SU-DHL-6 (cell line): ENCODE measurements at regions not wholly inside any gene's neighbourhood (a gene's known extent, or its start where the extent isn't known, plus 50 kb on each side); places are given as distances from the start of the nearest gene placed in this dataset.

Experiments
- H2AFZ ChIP-seq: fragments of 200-600 bp; sonication (generic); 2 replicates; pipeline ENCODE4 v1.6.1; 2014; ENCODE audit warnings: low read depth, mild to moderate bottlenecking, moderate library complexity, mixed read lengths, antibody characterized with exemption, low read length; ENCODE audit not compliant: severe bottlenecking
- H3F3A ChIP-seq: fragments of 200-600 bp; shearing (Covaris generic); 2 replicates; pipeline ENCODE4 v1.6.0; 2016; ENCODE audit warnings: antibody characterized with exemption, mild to moderate bottlenecking; ENCODE audit not compliant: insufficient read depth
- H3K27ac ChIP-seq: fragments of 200-600 bp; sonication (generic); 2 replicates; pipeline ENCODE4 v1.5.1; 2016; ENCODE audit warnings: low read depth, mild to moderate bottlenecking, low read length, moderate library complexity, mixed read lengths
- H3K27me3 ChIP-seq: fragments of 200-600 bp; sonication (generic), shearing (Covaris generic); 2 replicates; pipeline ENCODE4 v1.6.0; 2014; ENCODE audit warnings: mild to moderate bottlenecking, low read length
- H3K36me3 ChIP-seq: fragments of 200-600 bp; sonication (generic); 2 replicates; pipeline ENCODE4 v1.6.1; 2014; ENCODE audit warnings: mild to moderate bottlenecking, low read length, mixed read lengths
- H3K4me2 ChIP-seq: fragments of 300-600, 200-600 bp; shearing (Covaris generic), sonication (generic); 2 replicates; pipeline ENCODE4 v1.6.0; 2014; ENCODE audit warnings: low read length, low read depth, mild to moderate bottlenecking; ENCODE audit not compliant: poor library complexity, severe bottlenecking
- H3K4me3 ChIP-seq: fragments of 200-600 bp; sonication (generic); 2 replicates; pipeline ENCODE4 v1.5.1; 2014; ENCODE audit warnings: antibody characterized with exemption, low read length, mild to moderate bottlenecking, mixed read lengths; ENCODE audit not compliant: insufficient read depth, poor library complexity, severe bottlenecking
- H3K79me2 ChIP-seq: fragments of 200-600 bp; sonication (generic); 2 replicates; pipeline ENCODE4 v1.6.1; 2014; ENCODE audit warnings: mild to moderate bottlenecking, low read length, moderate library complexity; ENCODE audit not compliant: insufficient read depth
- H3K9ac ChIP-seq: fragments of 200-600 bp; sonication (generic); 2 replicates; pipeline ENCODE4 v1.7.0; 2014; ENCODE audit warnings: mild to moderate bottlenecking, low read length
- H3K9me2 ChIP-seq: fragments of 200-600 bp; sonication (generic); replicated peaks from 2 replicates; pipeline ENCODE4 v1.6.1; 2014; ENCODE audit warnings: low read length; ENCODE audit not compliant: insufficient read depth
- H3K9me3 ChIP-seq: fragments of 200-600 bp; sonication (generic); 2 replicates; pipeline ENCODE4 v1.6.1; 2014; ENCODE audit warnings: low read length, mixed read lengths; ENCODE audit not compliant: insufficient read depth
- H4K20me1 ChIP-seq: fragments of 200-600 bp; sonication (generic); 2 replicates; pipeline ENCODE4 v1.6.1; 2014; ENCODE audit warnings: low read depth, mild to moderate bottlenecking, antibody characterized with exemption, low read length, moderate library complexity, mixed read lengths
- CTCF ChIP-seq: fragments of 200-600 bp; sonication (generic); IDR thresholded peaks from one replicate; pipeline ENCODE4 v1.5.1; 2017; ENCODE audit warnings: antibody characterized with exemption, mild to moderate bottlenecking, low read length, moderate library complexity; ENCODE audit not compliant: insufficient read depth, poor library complexity, severe bottlenecking
- EZH2phosphoT487 ChIP-seq: fragments of 200-600 bp; sonication (generic), shearing (Covaris generic); conservative IDR thresholded peaks from 2 replicates; pipeline ENCODE4 v1.6.1; 2018; ENCODE audit warnings: mild to moderate bottlenecking, antibody characterized with exemption, low read length, moderate library complexity, mixed read lengths

- no peak overlapping the region for H3K27ac ChIP-seq
- H3K4me3 ChIP-seq, result no peak overlapping the region
- H3K9ac ChIP-seq, result no peak overlapping the region
- no peaks in the 10 kb centered on the region; the same call in 1 of the 2 replicates for H3K9me2 ChIP-seq
- H3K79me2 ChIP-seq, result no peaks in the 10 kb centered on the region
- H3K4me2 ChIP-seq, result no peak overlapping the region
- no peak overlapping the region for H2AFZ ChIP-seq
- no peaks in the 10 kb centered on the region for H3K9me3 ChIP-seq
- no peaks in the 10 kb centered on the region for H3K27me3 ChIP-seq
- no peaks in the 10 kb centered on the region for H3F3A ChIP-seq
- no peaks in the 10 kb centered on the region for H4K20me1 ChIP-seq
- H3K36me3 ChIP-seq, result no peaks in the 10 kb centered on the region
- TF ChIP-seq CTCF (no peak), EZH2phosphoT487 (no peak)
Observed at GRCh38 chr3:88621586-88621985, 471.8 kb downstream of the C3orf38 start.

GRCh38 chr3:88623709-88624108 is 473.9 kb downstream of the C3orf38 start:
- Histone ChIP-seq H3K4me3 (no peak overlapping the region), H3K27me3 (no peaks in the 10 kb centered on the region), H2AFZ (no peak overlapping the region), H3K79me2 (no peaks in the 10 kb centered on the region), H3K9me3 (no peaks in the 10 kb centered on the region), H3K36me3 (no peaks in the 10 kb centered on the region), H3F3A (no peaks in the 10 kb centered on the region), H4K20me1 (no peaks in the 10 kb centered on the region), H3K9me2 (no peaks in the 10 kb centered on the region; the same call in 1 of the 2 replicates), H3K4me2 (no peak overlapping the region), H3K27ac (no peak overlapping the region), H3K9ac (no peak overlapping the region)
- no peak for TF ChIP-seq CTCF
- no peak for TF ChIP-seq EZH2phosphoT487

- no peak overlapping the region for H3K9ac ChIP-seq
- H3K27me3 ChIP-seq, result no peaks in the 10 kb centered on the region
- H3F3A ChIP-seq, result no peaks in the 10 kb centered on the region
- no peaks in the 10 kb centered on the region for H3K79me2 ChIP-seq
- no peaks in the 10 kb centered on the region for H3K36me3 ChIP-seq
- H3K4me3 ChIP-seq, result no peak overlapping the region
- H3K4me2 ChIP-seq, result no peak overlapping the region
- H4K20me1 ChIP-seq, result no peaks in the 10 kb centered on the region
- no peak for TF ChIP-seq CTCF
- TF ChIP-seq EZH2phosphoT487, result no peak
- no peaks in the 10 kb centered on the region for H3K9me2 ChIP-seq
- H2AFZ ChIP-seq, result no peak overlapping the region
- H3K9me3 ChIP-seq, result no peaks in the 10 kb centered on the region
- no peak overlapping the region for H3K27ac ChIP-seq
Observed at GRCh38 chr3:88626456-88627120, 476.8 kb downstream of the C3orf38 start.
